Uterus (tissue), 3 donors: ENCODE measurements at regions not wholly inside any gene's neighbourhood (a gene's known extent, or its start where the extent isn't known, plus 50 kb on each side); places are given as distances from the start of the nearest gene placed in this dataset.

ENCODE experiments used
- DNase-seq, 2 donors: peaks; one replicate each; pipeline ENCODE4 v3.0.0-alpha.2; 2019 to 2020
- H3K27ac ChIP-seq, 2 donors: fragments of 200-600 bp; sonication (generic); 1 replicate in 1 of 2; 2 replicates in 1 of 2; pipeline ENCODE4 v1.5.1; 2016 to 2018
- H3K27me3 ChIP-seq, 2 donors: fragments of 200-600 bp; sonication (generic); one replicate each; pipeline ENCODE4 v1.5.1; 2018 to 2019; ENCODE audit warnings: control low read depth in 1 of 2
- H3K36me3 ChIP-seq, 2 donors: fragments of 200-600 bp; sonication (generic); one replicate each; pipeline ENCODE4 v1.5.1; 2019; ENCODE audit warnings: control low read depth in 1 of 2
- H3K4me1 ChIP-seq, 2 donors: fragments of 200-600 bp; sonication (generic); one replicate each; pipeline ENCODE4 v1.5.1; 2018 to 2019; ENCODE audit warnings: control low read depth in 1 of 2
- H3K4me3 ChIP-seq, 2 donors: fragments of 200-600 bp; sonication (generic); 1 replicate in 1 of 2; 2 replicates in 1 of 2; pipeline ENCODE4 v1.5.1; 2018 to 2019; ENCODE audit warnings: mild to moderate bottlenecking in 1 of 2
- H3K9me3 ChIP-seq, 2 donors: fragments of 200-600 bp; sonication (generic); one replicate each; pipeline ENCODE4 v1.5.1; 2019; ENCODE audit warnings: control low read depth in 1 of 2
- POLR2A ChIP-seq, 2 donors: fragments of 450-650 bp; IDR thresholded peaks; one replicate each; pipeline ENCODE4 v1.6.1; 2016; ENCODE audit warnings: antibody characterized with exemption in 2 of 2, mild to moderate bottlenecking in 1 of 2, moderate library complexity in 1 of 2
- intact Hi-C: fragments of 100-400 bp; cut with DNase I; formaldehyde crosslinking; loops from one replicate; pipeline ENCODE4 v1.15.1; 2023; ENCODE audit warnings: low total_unique reads
- TF ChIP-seq, protein P1 (sequence below), 4 experiments: fragments of 200-600 bp in 2 of 4; fragments of 450-650 bp in 2 of 4; sonication (generic) in 2 of 4; IDR thresholded peaks; one replicate each; pipeline ENCODE4 v1.5.1; 2016 to 2019; ENCODE audit warnings: antibody characterized with exemption in 4 of 4, mild to moderate bottlenecking in 2 of 4, moderate library complexity in 1 of 4
- donor health status: DM: yes; HTN: yes; CAD: no.

DNA sequence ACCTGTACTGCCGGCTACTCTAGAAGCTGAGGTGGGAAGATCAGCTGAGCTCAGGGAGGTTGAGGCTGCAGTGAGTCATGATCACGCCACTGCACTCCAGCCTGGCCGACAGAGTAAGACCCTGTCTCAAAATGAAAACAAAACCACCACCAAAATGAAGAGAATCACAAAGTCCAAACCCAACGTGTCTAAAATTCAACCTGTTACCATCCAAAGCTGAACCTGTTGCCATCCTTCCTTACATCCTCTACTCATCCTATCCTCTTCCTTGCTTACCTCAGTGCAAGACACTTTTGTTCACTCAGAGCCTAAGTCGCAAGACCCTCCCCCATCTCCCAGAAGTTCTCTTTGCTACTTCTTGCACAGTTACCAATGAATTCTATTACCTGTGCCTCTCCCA, 299.7 kb downstream of the ATP23 start:
- Histone ChIP-seq H3K9me3 (no peaks in the 10 kb centered on the region), H3K4me3 (no peak overlapping the region), H3K27me3 (no peaks in the 10 kb centered on the region), H3K4me1 (no peaks in the 10 kb centered on the region), H3K36me3 (no peaks in the 10 kb centered on the region), H3K27ac (no peak overlapping the region)
- no peak for TF ChIP-seq POLR2A (IDR thresholded peaks at IDR 0.05)
- TF ChIP-seq, protein P1, sequence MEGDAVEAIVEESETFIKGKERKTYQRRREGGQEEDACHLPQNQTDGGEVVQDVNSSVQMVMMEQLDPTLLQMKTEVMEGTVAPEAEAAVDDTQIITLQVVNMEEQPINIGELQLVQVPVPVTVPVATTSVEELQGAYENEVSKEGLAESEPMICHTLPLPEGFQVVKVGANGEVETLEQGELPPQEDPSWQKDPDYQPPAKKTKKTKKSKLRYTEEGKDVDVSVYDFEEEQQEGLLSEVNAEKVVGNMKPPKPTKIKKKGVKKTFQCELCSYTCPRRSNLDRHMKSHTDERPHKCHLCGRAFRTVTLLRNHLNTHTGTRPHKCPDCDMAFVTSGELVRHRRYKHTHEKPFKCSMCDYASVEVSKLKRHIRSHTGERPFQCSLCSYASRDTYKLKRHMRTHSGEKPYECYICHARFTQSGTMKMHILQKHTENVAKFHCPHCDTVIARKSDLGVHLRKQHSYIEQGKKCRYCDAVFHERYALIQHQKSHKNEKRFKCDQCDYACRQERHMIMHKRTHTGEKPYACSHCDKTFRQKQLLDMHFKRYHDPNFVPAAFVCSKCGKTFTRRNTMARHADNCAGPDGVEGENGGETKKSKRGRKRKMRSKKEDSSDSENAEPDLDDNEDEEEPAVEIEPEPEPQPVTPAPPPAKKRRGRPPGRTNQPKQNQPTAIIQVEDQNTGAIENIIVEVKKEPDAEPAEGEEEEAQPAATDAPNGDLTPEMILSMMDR (IDR thresholded peaks at IDR 0.05): no peak
- intact Hi-C loops: no loop called here
- DNase-seq: no peak

DNA sequence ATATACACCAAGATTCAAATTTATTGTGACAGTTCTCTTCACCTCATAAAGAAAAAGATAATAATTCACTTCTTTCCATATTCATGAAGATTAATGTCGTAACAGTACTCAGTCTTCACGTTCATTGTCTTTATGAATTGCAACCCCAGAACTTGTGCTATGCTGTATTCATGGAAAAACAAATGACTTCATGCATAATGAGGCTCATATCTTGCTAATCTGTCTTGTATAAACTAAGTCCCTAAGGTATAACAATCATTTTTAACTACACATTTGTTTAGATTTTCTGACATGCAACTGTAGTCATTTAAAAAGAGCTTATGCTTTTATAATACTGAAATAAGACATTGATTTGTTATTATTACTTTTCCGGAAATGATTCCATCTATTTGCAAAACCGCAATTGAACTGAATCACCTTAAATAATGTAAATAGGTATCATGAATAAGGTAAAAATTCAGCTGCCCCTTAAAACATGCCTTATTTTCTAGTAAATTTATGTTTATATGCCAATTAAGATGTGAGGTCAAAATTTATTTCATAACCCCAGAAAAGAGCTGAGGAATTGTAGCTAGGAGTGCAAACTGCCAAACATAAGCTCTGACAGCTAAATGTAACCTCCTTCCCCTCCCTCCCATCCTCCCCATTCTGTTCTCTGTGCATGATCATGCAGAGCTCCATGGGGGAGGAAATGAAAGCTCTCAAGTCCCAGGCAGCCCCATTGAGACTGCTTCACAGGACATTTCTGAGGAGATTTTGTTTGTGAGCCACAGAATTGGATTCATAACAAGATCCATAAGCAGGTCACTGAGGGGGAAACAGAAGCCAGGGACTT, 301.6 kb downstream of the ATP23 start:
- intact Hi-C loops: no loop called here
- Histone ChIP-seq H3K9me3 (no peaks in the 10 kb centered on the region), H3K27ac (no peak overlapping the region), H3K36me3 (no peaks in the 10 kb centered on the region), H3K4me3 (no peak overlapping the region), H3K4me1 (no peaks in the 10 kb centered on the region), H3K27me3 (no peaks in the 10 kb centered on the region)
- no peak for TF ChIP-seq POLR2A (IDR thresholded peaks at IDR 0.05)
- TF ChIP-seq, protein P1 (IDR thresholded peaks at IDR 0.05): no peak
- DNase-seq: no peak

DNA sequence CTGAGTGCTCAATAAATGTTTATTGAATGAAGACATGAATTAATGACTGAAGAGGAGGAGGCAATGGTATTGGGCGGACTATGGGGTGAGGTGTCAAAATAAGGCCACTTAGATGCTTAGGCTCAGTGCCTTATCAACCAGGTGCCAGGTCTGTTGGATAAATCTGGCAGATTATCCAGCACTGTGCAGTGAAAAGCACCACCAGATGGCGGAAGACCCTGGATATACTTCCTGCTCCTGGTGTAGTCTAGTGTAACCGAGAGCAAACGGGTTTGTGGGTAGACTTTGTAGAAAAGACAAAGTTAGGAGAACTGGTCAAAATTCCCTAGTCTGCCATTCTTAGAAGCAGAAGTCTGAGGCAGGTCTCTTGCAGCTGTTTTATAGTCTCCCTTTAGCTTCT, 306.3 kb downstream of the ATP23 start:
- intact Hi-C loops: no loop called here
- Histone ChIP-seq H3K4me3 (no peak overlapping the region), H3K36me3 (no peaks in the 10 kb centered on the region)

DNA sequence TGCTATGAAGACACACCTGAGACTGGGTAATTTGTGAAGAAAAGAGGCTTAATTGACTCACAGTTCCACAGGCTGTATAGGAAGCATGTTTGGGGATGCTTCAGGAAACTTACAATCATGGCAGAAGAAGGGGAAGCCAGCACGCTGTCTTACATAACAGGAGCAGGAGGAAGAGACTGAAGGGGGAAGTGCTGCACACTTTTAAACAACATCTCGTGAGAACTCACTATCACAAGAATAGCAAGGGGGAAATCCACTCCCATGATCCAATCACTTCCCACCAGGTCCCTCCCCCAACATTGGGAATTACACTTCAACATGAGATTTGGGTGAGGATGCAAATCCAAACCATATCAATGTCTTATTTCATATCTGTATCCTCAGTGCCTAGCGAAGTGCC, 307.2 kb downstream of the ATP23 start:
- TF ChIP-seq, protein P1 (IDR thresholded peaks at IDR 0.05): no peak
- no peak for TF ChIP-seq POLR2A (IDR thresholded peaks at IDR 0.05)
- intact Hi-C loops: no loop called here
- Histone ChIP-seq H3K36me3 (no peaks in the 10 kb centered on the region), H3K4me1 (no peaks in the 10 kb centered on the region), H3K27ac (no peak overlapping the region), H3K9me3 (no peaks in the 10 kb centered on the region), H3K27me3 (no peaks in the 10 kb centered on the region), H3K4me3 (no peak overlapping the region)
- no peak for DNase-seq

More for the DNA sequence above, 306.3 kb downstream of the ATP23 start:
- no peaks in the 10 kb centered on the region for H3K9me3 ChIP-seq
- no peak for TF ChIP-seq POLR2A (IDR thresholded peaks at IDR 0.05)
- TF ChIP-seq, protein P1 (IDR thresholded peaks at IDR 0.05): no peak
- no peaks in the 10 kb centered on the region for H3K4me1 ChIP-seq
- no peak for DNase-seq
- no peak overlapping the region for H3K27ac ChIP-seq
- H3K27me3 ChIP-seq: no peaks in the 10 kb centered on the region

DNA sequence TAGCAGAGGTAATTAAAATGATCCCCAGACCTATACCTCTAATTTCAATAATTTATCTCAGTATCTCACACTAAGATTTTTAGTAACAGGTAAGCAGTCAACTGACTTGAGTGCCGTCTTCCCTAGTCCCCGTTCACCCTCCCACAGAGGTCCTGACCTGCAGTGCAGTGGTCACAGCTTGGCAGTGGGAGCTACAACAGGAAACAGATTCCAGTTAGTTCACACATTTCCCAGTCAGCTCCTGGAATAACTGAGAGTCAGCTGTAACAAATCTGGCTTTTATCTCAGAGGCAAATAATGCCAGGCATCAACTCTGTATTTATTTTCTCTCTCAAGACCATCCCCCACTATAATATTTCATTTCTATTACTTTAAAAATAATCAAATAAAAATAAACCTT, 308.2 kb downstream of the ATP23 start:
- Histone ChIP-seq H3K4me1 (no peaks in the 10 kb centered on the region), H3K27ac (no peak overlapping the region), H3K36me3 (no peaks in the 10 kb centered on the region), H3K4me3 (no peak overlapping the region), H3K27me3 (no peaks in the 10 kb centered on the region), H3K9me3 (no peaks in the 10 kb centered on the region)
- intact Hi-C loops: no loop called here
- no peak for DNase-seq
- TF ChIP-seq, protein P1 (IDR thresholded peaks at IDR 0.05): no peak
- no peak for TF ChIP-seq POLR2A (IDR thresholded peaks at IDR 0.05)
